HEK293 (cell line): ENCODE measurements at regions not wholly inside any gene's neighbourhood (a gene's known extent, or its start where the extent isn't known, plus 50 kb on each side); places are given as distances from the start of the nearest gene placed in this dataset.

Experiments used
- CTCF ChIP-seq: fragments of 450-650 bp; formaldehyde crosslinking; IDR thresholded peaks from 2 replicates; pipeline ENCODE4 v1.5.1; 2016; ENCODE audit warnings: missing biosample characterization, missing genetic modification characterization
- FEZF1 ChIP-seq: fragments of 450-650 bp; formaldehyde crosslinking; IDR thresholded peaks from 2 replicates; pipeline ENCODE4 v1.5.1; 2016; ENCODE audit warnings: missing biosample characterization, missing genetic modification characterization
- GLI4 ChIP-seq: fragments of 450-650 bp; formaldehyde crosslinking; IDR thresholded peaks from 2 replicates; pipeline ENCODE4 v1.5.1; 2016; ENCODE audit warnings: missing biosample characterization, missing genetic modification characterization
- ZBTB7A ChIP-seq: fragments of 450-650 bp; formaldehyde crosslinking; IDR thresholded peaks from 2 replicates; pipeline ENCODE4 v1.5.1; 2016; ENCODE audit warnings: low read depth, missing biosample characterization, missing genetic modification characterization
- ZNF133 ChIP-seq: fragments of 450-650 bp; formaldehyde crosslinking; IDR thresholded peaks from 2 replicates; pipeline ENCODE4 v1.5.1; 2016; ENCODE audit warnings: missing biosample characterization, missing genetic modification characterization
- ZNF184 ChIP-seq: fragments of 450-650 bp; IDR thresholded peaks from 2 replicates; pipeline ENCODE4 v1.5.1; 2018; ENCODE audit warnings: missing biosample characterization, mild to moderate bottlenecking, missing genetic modification characterization
- ZNF354C ChIP-seq: fragments of 450-650 bp; formaldehyde crosslinking; IDR thresholded peaks from 2 replicates; pipeline ENCODE4 v1.5.1; 2016; ENCODE audit warnings: missing biosample characterization, missing genetic modification characterization, low read depth, borderline replicate concordance
- ZNF664 ChIP-seq: fragments of 450-650 bp; formaldehyde crosslinking; IDR thresholded peaks from 2 replicates; pipeline ENCODE4 v1.5.1; 2016; ENCODE audit warnings: missing biosample characterization, missing genetic modification characterization
- ZSCAN18 ChIP-seq: fragments of 450-650 bp; formaldehyde crosslinking; IDR thresholded peaks from 2 replicates; pipeline ENCODE4 v1.5.1; 2016; ENCODE audit warnings: missing biosample characterization, missing genetic modification characterization

- TF ChIP-seq ZNF354C (no peak), CTCF (tag by site-specific recombination) (no peak), FEZF1 (tag by site-specific recombination) (no peak), ZBTB7A (tag by site-specific recombination) (no peak), ZNF664 (no peak), ZNF133 (no peak), GLI4 (tag by site-specific recombination) (no peak), ZNF184 (no peak), ZSCAN18 (tag by site-specific recombination) (no peak)
These were observed 423.8 kb upstream of the SULF2 start for GRCh38 chr20:48209102-48209501.
